H1 (cell line): ENCODE measurements at regions not wholly inside any gene's neighbourhood (a gene's known extent, or its start where the extent isn't known, plus 50 kb on each side); places are given as distances from the start of the nearest gene placed in this dataset.

Experiments
- CTCF ChIA-PET: fragments of 300-600 bp; sonication (Branson Sonifier 250); formaldehyde crosslinking; loops from one replicate; lab custom pipeline; 2021; ENCODE audit not compliant: partially characterized antibody; lab: Charles Lee
- POLR2A ChIA-PET: fragments of 300-600 bp; sonication (Branson Sonifier 250); formaldehyde crosslinking; loops from one replicate; lab custom pipeline; 2021; ENCODE audit warnings: inconsistent platforms; ENCODE audit not compliant: partially characterized antibody; lab: Charles Lee
- DNase-seq, 2 experiments: peaks; one replicate each; pipeline versions ENCODE4 v3.0.0 to v3.0.0-alpha.2; 2010 to 2022; ENCODE audit warnings: low spot score in 2 of 2, low read depth in 1 of 2, mixed read lengths in 1 of 2
- FAIRE-seq: peaks from 2 replicates; lab custom pipeline; 2011; peaks lifted over from hg19 to GRCh38; lab: Jason Lieb, UNC
- H2AFZ ChIP-seq: 2 replicates; pipeline ENCODE4 v1.8.1; 2012; ENCODE audit warnings: low read length, inconsistent platforms
- H2AK5ac ChIP-seq: 2 replicates; pipeline ENCODE4 v1.6.1; 2013; ENCODE audit warnings: low read depth, low read length
- H2BK120ac ChIP-seq: replicated peaks from 2 replicates; pipeline ENCODE3; 2013; ENCODE audit warnings: low read depth, low read length, inconsistent platforms
- H2BK12ac ChIP-seq: 2 replicates; pipeline ENCODE4 v1.6.1; 2013; ENCODE audit warnings: low read depth, low read length
- H2BK15ac ChIP-seq: 2 replicates; pipeline ENCODE4 v1.6.1; 2013; ENCODE audit warnings: low read length
- H2BK20ac ChIP-seq: 2 replicates; pipeline ENCODE4 v1.6.1; 2013; ENCODE audit warnings: low read length
- H2BK5ac ChIP-seq: 2 replicates; pipeline ENCODE4 v1.6.1; 2013; ENCODE audit warnings: low read depth, low read length
- H3K14ac ChIP-seq: 2 replicates; pipeline ENCODE4 v1.6.1; 2013; ENCODE audit warnings: inconsistent platforms; ENCODE audit not compliant: insufficient read length
- H3K18ac ChIP-seq: 2 replicates; pipeline ENCODE4 v1.6.1; 2013; ENCODE audit warnings: low read length; ENCODE audit errors: extremely low read depth
- H3K23ac ChIP-seq: 2 replicates; pipeline ENCODE4 v1.6.1; 2013; ENCODE audit warnings: inconsistent platforms; ENCODE audit not compliant: insufficient read length
- H3K23me2 ChIP-seq: 2 replicates; pipeline ENCODE4 v1.6.1; 2013; ENCODE audit warnings: low read depth, low read length
- H3K27ac ChIP-seq: 2 replicates; pipeline ENCODE4 v1.6.1; 2011; ENCODE audit warnings: low read depth, low read length, inconsistent platforms
- H3K27me3 ChIP-seq, 4 experiments: replicated peaks in 1 of 4; 1 replicate in 1 of 4; 2 replicates in 3 of 4; pipeline versions ENCODE4 v1.6.1 to v1.8.1; 2011 to 2013; ENCODE audit warnings: low read length in 3 of 4, mild to moderate bottlenecking in 3 of 4, inconsistent platforms in 2 of 4, mixed read lengths in 2 of 4, moderate library complexity in 1 of 4; ENCODE audit not compliant: control insufficient read depth in 3 of 4, insufficient read depth in 3 of 4; ENCODE audit errors: extremely low read depth in 1 of 4
- H3K36me3 ChIP-seq, 4 experiments: 2 replicates each; pipeline versions ENCODE4 v1.6.1 to v1.8.1; 2011 to 2013; ENCODE audit warnings: mild to moderate bottlenecking in 4 of 4, low read length in 3 of 4, moderate library complexity in 2 of 4, control low read depth in 1 of 4, inconsistent platforms in 1 of 4; ENCODE audit not compliant: insufficient read depth in 4 of 4, control insufficient read depth in 2 of 4
- H3K4ac ChIP-seq: replicated peaks from 2 replicates; pipeline ENCODE3; 2013; ENCODE audit warnings: low read length, low read depth, mixed read lengths, inconsistent platforms; ENCODE audit not compliant: insufficient read length
- H3K4me1 ChIP-seq, 4 experiments: replicated peaks in 1 of 4; 1 replicate in 1 of 4; 2 replicates in 3 of 4; pipeline versions ENCODE4 v1.6.1 to v1.8.1; 2011 to 2013; ENCODE audit warnings: low read length in 3 of 4, inconsistent platforms in 2 of 4, mixed read lengths in 1 of 4; ENCODE audit not compliant: insufficient read depth in 4 of 4, control insufficient read depth in 3 of 4
- H3K4me2 ChIP-seq, 2 experiments: 2 replicates each; pipeline versions ENCODE4 v1.6.1 to v1.8.1; 2011 to 2013; ENCODE audit warnings: low read depth in 2 of 2, low read length in 2 of 2, control low read depth in 1 of 2, inconsistent platforms in 1 of 2, mild to moderate bottlenecking in 1 of 2; ENCODE audit not compliant: insufficient read depth in 1 of 2
- H3K4me3 ChIP-seq, 4 experiments: fragments of 200-600, 300-600 bp in 1 of 4; sonication (generic), shearing (Covaris generic), sonication (Bioruptor Twin) in 1 of 4; 2 replicates each; pipeline versions ENCODE4 v1.5.1 to v1.8.1; 2011 to 2016; ENCODE audit warnings: low read length in 4 of 4, low read depth in 3 of 4, control low read depth in 2 of 4, inconsistent platforms in 2 of 4, mild to moderate bottlenecking in 2 of 4, mixed read lengths in 1 of 4, moderate library complexity in 1 of 4; ENCODE audit not compliant: insufficient read depth in 2 of 4; ENCODE audit errors: extremely low read depth in 1 of 4
- H3K56ac ChIP-seq: replicated peaks from 2 replicates; pipeline ENCODE3; 2013; ENCODE audit warnings: low read depth, mild to moderate bottlenecking, mixed read lengths, low read length, inconsistent platforms; ENCODE audit not compliant: insufficient read length
- H3K79me1 ChIP-seq: 2 replicates; pipeline ENCODE4 v1.6.1; 2013; ENCODE audit warnings: low read depth, low read length, control low read depth
- H3K79me2 ChIP-seq, 2 experiments: 2 replicates each; pipeline versions ENCODE4 v1.6.1 to v1.8.1; 2012 to 2013; ENCODE audit warnings: low read length in 2 of 2, mild to moderate bottlenecking in 2 of 2, inconsistent platforms in 1 of 2; ENCODE audit not compliant: insufficient read depth in 2 of 2, control insufficient read depth in 1 of 2
- H3K9ac ChIP-seq, 4 experiments: replicated peaks in 1 of 4; 1 replicate in 1 of 4; 2 replicates in 3 of 4; pipeline versions ENCODE4 v1.6.1 to v1.8.1; 2011 to 2013; ENCODE audit warnings: low read depth in 3 of 4, low read length in 3 of 4, control low read depth in 2 of 4, mild to moderate bottlenecking in 2 of 4, moderate library complexity in 2 of 4, inconsistent platforms in 1 of 4; ENCODE audit errors: extremely low read depth in 1 of 4
- H3K9me3 ChIP-seq, 2 experiments: 2 replicates each; pipeline versions ENCODE4 v1.6.1 to v1.8.1; 2012 to 2013; ENCODE audit warnings: mild to moderate bottlenecking in 2 of 2, moderate library complexity in 2 of 2, control low read depth in 1 of 2, inconsistent platforms in 1 of 2, low read depth in 1 of 2, low read length in 1 of 2, mixed read lengths in 1 of 2; ENCODE audit not compliant: insufficient read depth in 2 of 2
- H4K20me1 ChIP-seq, 2 experiments: replicated peaks in 1 of 2; 2 replicates each; pipeline versions ENCODE3 to v1.8.1; 2011 to 2013; ENCODE audit warnings: inconsistent platforms in 2 of 2, low read length in 2 of 2, mild to moderate bottlenecking in 1 of 2; ENCODE audit not compliant: insufficient read depth in 2 of 2, control insufficient read depth in 1 of 2
- H4K5ac ChIP-seq: 2 replicates; pipeline ENCODE4 v1.6.1; 2013; ENCODE audit warnings: low read length, low read depth, mixed read lengths, inconsistent platforms; ENCODE audit not compliant: insufficient read length
- H4K8ac ChIP-seq: 2 replicates; pipeline ENCODE4 v1.8.0; 2013; ENCODE audit warnings: mild to moderate bottlenecking, moderate library complexity, low read length, inconsistent platforms; ENCODE audit not compliant: insufficient read depth; ENCODE audit errors: extremely low read depth
- H4K91ac ChIP-seq: replicated peaks from 2 replicates; pipeline ENCODE3; 2013; ENCODE audit warnings: low read length, mixed read lengths, inconsistent platforms; ENCODE audit not compliant: insufficient read length
- CBX8 ChIP-seq: fragments of 300-800, 300-1000 bp; sonication (generic); IDR thresholded peaks from 2 replicates; pipeline ENCODE4 v1.7.1; 2016; ENCODE audit warnings: low read depth, low read length, borderline replicate concordance
- POLR2A ChIP-seq, 2 experiments: IDR thresholded peaks; 1 replicate in 1 of 2; 2 replicates in 1 of 2; pipeline ENCODE4 v1.6.1; 2011; ENCODE audit warnings: low read depth in 2 of 2, low read length in 2 of 2, mild to moderate bottlenecking in 2 of 2; ENCODE audit errors: control extremely low read depth in 1 of 2
- TCF12 ChIP-seq: IDR thresholded peaks from 2 replicates; pipeline ENCODE4 v1.6.1; 2011; ENCODE audit warnings: low read depth, mild to moderate bottlenecking, low read length
- WGBS, 2 experiments: shearing (Covaris generic) in 1 of 2; methylation state at CpG; one replicate each; pipeline versions ENCODE4 v1.1.6 to v1.1.7; 2013 to 2015; ENCODE audit warnings: low lambda C conversion rate in 2 of 2, mixed read lengths in 2 of 2, inconsistent platforms in 1 of 2, low coverage in 1 of 2, missing lambda C conversion rate in 1 of 2; ENCODE audit not compliant: insufficient replicate concordance in 2 of 2, insufficient coverage in 1 of 2, insufficient read length in 1 of 2; ENCODE audit errors: extremely low coverage in 1 of 2, missing lambda C conversion rate in 1 of 2; 5-methylcytosine and 5-hydroxymethylcytosine counted together

GRCh38 chr18:25587545-25587944 lies 235.6 kb upstream of the ZNF521 start:
- Histone ChIP-seq H3K4me1 (no peaks in the 10 kb centered on the region), H3K36me3 (peaks cover 0 to 4% (median 0%) of the 10 kb centered on the region in 4 experiments; a peak in 1 of 8 replicates), H2AK5ac (no peak overlapping the region), H3K23me2 (no peaks in the 10 kb centered on the region), H4K20me1 (no peaks in the 10 kb centered on the region), H3K79me2 (no peaks in the 10 kb centered on the region), H4K8ac (no peak overlapping the region), H4K5ac (no peak overlapping the region), H2BK15ac (no peak overlapping the region), H2BK5ac (no peak overlapping the region), H2BK20ac (no peak overlapping the region), H3K79me1 (no peaks in the 10 kb centered on the region), H3K18ac (no peak overlapping the region), H3K27ac (no peak overlapping the region), H4K91ac (no peak overlapping the region), H3K23ac (no peak overlapping the region), H2BK120ac (no peak overlapping the region), H3K14ac (no peak overlapping the region), H3K4ac (no peak overlapping the region), H3K56ac (no peak overlapping the region), H2AFZ (no peak overlapping the region), H3K9me3 (peaks cover 6 to 18% of the 10 kb centered on the region in 2 experiments; a peak in 3 of 4 replicates), H3K27me3 (no peaks in the 10 kb centered on the region), H3K9ac (no peak overlapping the region), H2BK12ac (no peak overlapping the region), H3K4me2 (no peak overlapping the region), H3K4me3 (no peak overlapping the region)
- ChIA-PET POLR2A (interaction anchor here (0.7 kb wide), 1 partner anchor 147 kb away, joined by 3 read pairs; no protein-coding TSS in a partner anchor), CTCF (no interaction called here)
- no peak for DNase-seq
- no peak for FAIRE-seq
- 85% methylated on average over 5 of the region's 5 CpGs; no CpG with 5 or more reads in 1 of the 2 experiments for WGBS, 2 experiments
- TF ChIP-seq TCF12, result no peak
- no peak for TF ChIP-seq POLR2A (IDR thresholded peaks at IDR 0.05; ENCODE audit: control extremely low read depth in 1 of 2, low read depth in 2 of 2, low read length in 2 of 2)
- no peak for TF ChIP-seq CBX8
